GM12874 (cell line): ENCODE measurements at regions not wholly inside any gene's neighbourhood (a gene's known extent, or its start where the extent isn't known, plus 50 kb on each side); places are given as distances from the start of the nearest gene placed in this dataset.

Source experiments
- CTCF ChIP-seq: IDR thresholded peaks from 2 replicates; pipeline ENCODE4 v1.5.1; 2011; ENCODE audit warnings: low read depth, mild to moderate bottlenecking, control low read depth, low read length, moderate library complexity; ENCODE audit not compliant: insufficient read depth

- TF ChIP-seq CTCF: no peak
Measured at GRCh38 chr7:86976958-86977357, 82.5 kb downstream of the ELAPOR2 start.

- no peak for TF ChIP-seq CTCF
Measured at GRCh38 chr7:86975914-86976313, 83.5 kb downstream of the ELAPOR2 start.

GRCh38 chr7:86975449-86975848 lies 84.0 kb downstream of the ELAPOR2 start:
- TF ChIP-seq CTCF: no peak

- no peak for TF ChIP-seq CTCF
Measured at GRCh38 chr7:86972072-86972471, 87.4 kb downstream of the ELAPOR2 start.

GRCh38 chr7:86970986-86971385 lies 88.5 kb downstream of the ELAPOR2 start:
- TF ChIP-seq CTCF: no peak

- TF ChIP-seq CTCF: no peak
Measured at GRCh38 chr7:86970547-86970946, 88.9 kb downstream of the ELAPOR2 start.

GRCh38 chr7:86969865-86970264 lies 89.6 kb downstream of the ELAPOR2 start:
- no peak for TF ChIP-seq CTCF

GRCh38 chr7:86968618-86969017 lies 90.8 kb downstream of the ELAPOR2 start:
- TF ChIP-seq CTCF: no peak
